HG02981 (cell line): ENCODE measurements at regions not wholly inside any gene's neighbourhood (a gene's known extent, or its start where the extent isn't known, plus 50 kb on each side); places are given as distances from the start of the nearest gene placed in this dataset.

Experiments
- ATAC-seq: cut with Tn5 transposase; IDR thresholded peaks from one replicate; pipeline ENCODE4 v1.9.1; 2021; ENCODE audit warnings: mild to moderate bottlenecking, moderate library complexity; ENCODE audit not compliant: unreplicated experiment

DNA sequence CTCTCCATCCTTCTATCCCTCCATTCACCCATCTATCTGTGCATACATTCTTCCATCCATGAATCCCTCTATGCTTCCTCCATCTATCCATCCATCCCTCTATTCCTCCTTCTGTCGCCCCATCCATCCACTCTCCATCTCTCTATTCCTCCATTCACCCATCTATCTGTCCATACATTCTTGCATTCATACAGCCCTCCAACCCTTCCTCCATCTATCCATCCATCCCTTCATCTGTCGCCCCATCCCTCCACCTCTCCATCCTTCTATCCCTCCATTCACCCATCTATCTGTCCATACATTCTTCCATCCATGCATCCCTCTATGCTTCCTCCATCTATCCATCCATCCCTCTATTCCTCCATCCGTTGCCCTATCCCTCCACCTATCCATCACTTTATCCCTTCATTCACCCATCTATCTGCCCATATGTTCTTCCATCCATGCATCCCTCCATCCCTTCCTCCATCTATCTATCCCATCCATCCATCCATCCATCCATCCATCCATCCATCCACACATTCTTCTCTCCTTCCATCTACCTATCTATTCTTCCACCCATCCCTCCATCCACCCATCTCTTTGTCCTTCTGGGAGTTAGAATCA is 272.5 kb upstream of the TNRC6C start:
- no peak for ATAC-seq

DNA sequence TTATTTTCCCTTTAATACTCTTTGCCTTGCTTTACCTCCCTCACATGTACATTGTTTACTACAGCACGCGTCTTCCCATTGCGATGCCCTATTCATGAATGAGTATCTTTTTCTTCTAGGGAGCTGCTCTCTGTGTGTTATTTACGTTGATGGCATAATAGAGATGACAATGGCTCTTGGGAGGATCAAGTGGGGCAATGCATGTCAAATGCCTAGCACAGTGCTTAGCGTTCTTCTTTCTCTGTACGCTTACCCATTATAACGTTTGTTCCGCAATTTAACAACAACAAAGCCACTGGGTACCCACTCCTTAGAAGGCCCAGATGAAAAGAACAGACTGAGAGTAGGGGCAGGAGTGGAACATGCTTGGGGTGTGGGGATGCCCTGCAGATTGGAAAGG is 271.6 kb upstream of the TNRC6C start:
- no peak for ATAC-seq

DNA sequence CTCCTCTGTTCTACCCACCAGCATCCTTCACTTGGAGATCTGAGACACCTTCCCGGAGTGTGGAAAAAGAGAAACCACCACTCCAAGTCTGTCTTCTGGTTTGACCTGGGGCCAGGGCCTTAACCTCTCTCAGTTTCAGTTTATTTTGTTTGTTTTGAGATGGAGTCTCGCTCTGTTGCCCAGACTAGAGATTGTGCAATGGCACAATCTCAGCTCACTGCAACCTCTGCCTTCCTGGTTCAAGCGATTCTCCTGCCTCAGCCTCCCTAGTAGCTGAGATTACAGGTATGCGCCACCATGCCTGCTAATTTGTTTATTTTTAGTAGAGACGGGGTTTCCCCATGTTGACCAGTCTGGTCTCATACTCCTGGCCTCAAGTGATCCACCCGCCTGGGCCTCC is 271.1 kb upstream of the TNRC6C start:
- ATAC-seq = no peak

DNA sequence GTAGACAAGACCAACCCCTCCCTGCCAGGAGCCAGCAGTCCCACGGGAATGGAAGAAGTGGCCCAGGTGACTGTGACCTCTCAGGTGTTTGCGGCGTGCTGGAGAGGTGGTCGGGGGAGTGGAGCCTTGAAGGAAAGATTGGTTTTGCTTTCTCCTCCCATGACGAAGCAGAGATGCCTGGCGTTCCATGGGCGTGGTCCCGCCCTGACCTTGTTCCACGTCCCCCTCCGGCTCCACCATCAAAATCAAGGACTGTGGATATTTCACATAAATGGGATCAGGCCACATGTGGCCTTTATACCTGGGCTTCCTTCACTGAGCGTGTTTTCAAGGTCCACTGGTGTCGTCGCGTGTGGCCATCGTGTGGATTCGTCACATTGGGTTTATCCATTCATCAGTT is 270.6 kb upstream of the TNRC6C start:
- ATAC-seq = no peak

DNA sequence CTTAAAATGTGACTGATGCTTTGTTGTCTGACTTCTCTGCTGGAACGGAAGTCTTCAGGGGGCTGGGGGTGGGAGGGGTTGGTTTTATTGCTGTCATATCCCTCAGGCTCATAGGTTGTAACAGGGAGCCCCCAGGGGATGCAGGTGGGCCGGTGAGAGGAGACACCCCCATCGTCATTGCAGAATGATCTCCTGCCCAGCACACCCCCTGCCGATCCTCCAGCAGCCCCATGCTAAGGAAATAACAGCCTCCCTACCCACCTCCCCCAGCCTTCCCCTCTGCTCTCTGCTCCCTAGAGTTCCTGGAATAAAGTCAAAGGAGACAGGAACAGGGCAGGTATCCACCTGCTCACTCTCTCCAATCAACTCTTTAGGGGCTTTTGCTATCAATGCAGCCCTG is 270.1 kb upstream of the TNRC6C start:
- no peak for ATAC-seq

DNA sequence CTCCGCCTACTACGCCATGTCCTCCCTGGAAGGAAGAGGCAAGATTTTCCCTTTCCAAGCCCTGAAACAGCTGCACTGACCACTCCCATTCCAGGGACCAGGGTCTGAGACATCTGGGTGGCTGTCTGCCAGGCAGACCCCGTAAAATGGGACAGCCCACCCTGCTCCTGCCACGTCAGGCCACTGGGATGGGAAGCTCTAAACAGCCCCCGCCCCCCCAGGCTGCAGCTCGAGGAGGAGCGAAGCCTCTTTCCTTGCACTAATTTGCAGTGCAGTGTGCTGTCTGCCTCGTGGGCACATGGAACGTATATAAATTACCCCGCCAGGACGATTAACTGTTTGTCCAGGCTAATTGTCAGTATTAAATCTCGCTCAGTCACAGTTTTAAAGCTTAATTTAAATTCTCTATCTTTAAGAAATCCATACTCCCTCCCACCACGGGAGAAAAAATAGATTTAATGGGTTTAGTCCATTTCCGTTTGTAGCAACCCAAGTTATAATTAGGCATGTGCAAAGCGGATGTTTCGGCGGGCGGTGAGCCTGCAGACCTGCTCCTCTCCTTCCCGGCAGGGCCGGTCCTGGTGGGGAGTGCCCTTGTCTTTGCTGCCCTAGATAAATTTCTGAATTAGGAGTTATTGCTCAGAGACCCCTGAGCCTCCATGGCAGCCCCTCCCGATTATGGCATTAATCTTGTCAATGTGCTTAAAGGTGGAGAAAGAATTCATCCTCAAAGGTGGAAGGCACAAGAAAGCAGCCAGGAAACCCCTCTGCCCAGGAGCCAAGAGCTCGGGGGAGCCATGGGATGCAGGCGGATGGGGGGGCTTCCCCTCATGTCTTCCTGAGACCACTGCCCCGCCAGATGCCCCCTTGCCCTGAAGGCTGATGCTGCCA is 268.0 kb upstream of the TNRC6C start:
- no peak for ATAC-seq

DNA sequence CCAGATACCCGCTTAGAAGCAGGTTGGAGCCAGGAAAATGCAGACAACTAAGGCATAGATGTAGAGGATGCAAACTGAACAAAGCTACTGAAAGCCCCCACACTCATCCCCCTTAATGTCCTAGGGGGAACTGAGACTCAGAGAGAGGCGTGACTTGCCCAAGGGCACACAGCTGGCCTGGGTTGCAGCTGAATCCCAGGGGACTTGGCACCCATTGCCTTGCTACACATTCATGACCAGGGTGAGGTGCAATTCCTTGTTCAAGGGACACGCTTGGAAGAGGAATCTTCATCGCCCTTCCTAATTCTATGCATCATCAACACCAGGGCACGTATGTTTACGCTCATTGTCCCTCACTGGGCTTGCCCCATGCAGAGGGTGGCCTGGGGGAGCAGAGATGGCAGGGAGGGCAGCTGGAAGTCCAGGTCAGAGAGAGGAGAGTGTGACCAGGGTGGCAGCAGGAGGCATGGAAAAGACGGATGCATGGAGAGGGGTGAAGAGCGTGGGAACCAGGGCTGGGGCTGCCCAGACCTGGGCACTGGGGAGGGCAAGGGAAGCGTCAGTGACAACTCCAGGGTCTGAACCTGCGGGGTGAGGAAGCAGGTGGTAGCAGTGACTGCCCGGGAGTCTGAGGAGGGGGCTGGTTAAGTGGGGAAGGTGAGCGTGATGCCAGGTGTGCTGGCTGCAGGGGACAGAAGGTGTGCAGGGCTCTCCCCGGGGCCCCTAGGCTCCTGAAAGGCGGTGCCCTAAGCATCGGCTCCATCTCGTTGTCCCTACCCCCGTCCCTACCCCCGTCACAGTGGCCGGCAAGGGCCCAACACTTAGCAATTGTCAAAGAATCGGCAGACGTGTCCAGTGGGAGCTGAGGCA is 267.1 kb upstream of the TNRC6C start:
- no peak for ATAC-seq

DNA sequence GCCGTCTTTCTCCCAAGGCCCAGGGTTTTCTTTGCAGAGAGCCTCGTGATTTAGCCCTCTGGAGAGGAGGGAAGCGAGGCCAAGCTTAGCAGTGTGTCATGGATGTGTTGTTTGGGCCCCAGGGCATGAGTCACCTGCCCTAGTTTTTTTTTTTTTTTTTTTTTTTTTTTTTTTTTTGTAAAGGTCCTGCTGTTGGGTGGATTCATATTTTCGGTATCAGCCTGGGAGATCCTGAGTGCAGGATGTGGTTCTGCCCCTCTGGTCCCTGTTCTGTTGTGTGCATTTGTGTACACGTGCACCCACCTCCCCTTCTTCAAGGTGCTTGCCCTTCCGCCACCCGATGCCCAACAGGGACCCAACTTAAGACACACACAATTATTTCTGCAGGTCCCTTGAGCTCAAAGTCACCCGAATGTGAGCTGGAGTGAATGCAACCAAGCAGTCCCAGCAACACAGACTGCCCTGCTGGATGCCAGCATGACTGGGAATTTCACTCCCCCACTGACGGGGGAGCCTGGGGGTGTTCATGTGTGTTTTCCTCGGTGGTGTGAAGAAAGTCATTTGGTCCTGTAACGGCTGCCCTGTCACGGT is 265.8 kb upstream of the TNRC6C start:
- no peak for ATAC-seq

DNA sequence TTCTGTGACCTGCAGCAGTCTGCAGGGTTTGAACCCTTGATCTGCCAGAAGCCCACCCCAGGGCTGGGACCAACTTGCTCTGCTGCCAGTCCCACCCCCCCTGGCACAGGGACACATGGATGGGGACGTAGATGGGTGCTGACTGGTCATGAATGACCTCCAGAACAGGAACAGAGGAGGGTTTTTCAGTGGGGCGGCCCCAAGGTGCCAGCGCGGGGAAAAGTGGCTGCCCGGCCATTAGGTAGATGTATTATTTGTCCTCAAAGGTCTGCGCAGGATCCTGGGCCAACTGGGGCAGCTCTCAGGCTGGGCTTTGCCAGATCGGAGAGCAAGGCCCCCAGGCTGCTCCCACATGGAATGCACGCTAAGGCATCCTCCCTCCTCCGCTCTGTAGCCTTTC is 265.2 kb upstream of the TNRC6C start:
- no peak for ATAC-seq

DNA sequence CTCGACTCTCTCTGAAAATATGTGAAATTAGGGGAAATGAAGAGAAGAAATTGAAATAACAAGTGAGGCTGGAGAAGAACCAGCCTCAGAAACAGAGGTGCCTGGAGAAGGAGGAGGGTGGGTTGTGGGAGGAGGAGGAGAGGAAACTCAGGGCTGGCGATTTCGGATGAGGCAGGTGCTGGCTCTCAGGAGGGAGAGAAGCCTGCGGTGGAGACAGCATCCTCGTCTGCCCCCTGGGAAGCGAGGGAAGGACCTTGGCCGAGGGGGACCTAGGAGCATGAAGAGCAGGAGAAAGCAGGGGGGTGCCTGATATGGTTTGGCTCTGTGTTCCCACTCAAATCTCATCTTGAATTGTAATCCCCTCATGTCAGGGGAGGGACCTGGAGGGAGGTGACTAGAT is 264.7 kb upstream of the TNRC6C start:
- no peak for ATAC-seq

DNA sequence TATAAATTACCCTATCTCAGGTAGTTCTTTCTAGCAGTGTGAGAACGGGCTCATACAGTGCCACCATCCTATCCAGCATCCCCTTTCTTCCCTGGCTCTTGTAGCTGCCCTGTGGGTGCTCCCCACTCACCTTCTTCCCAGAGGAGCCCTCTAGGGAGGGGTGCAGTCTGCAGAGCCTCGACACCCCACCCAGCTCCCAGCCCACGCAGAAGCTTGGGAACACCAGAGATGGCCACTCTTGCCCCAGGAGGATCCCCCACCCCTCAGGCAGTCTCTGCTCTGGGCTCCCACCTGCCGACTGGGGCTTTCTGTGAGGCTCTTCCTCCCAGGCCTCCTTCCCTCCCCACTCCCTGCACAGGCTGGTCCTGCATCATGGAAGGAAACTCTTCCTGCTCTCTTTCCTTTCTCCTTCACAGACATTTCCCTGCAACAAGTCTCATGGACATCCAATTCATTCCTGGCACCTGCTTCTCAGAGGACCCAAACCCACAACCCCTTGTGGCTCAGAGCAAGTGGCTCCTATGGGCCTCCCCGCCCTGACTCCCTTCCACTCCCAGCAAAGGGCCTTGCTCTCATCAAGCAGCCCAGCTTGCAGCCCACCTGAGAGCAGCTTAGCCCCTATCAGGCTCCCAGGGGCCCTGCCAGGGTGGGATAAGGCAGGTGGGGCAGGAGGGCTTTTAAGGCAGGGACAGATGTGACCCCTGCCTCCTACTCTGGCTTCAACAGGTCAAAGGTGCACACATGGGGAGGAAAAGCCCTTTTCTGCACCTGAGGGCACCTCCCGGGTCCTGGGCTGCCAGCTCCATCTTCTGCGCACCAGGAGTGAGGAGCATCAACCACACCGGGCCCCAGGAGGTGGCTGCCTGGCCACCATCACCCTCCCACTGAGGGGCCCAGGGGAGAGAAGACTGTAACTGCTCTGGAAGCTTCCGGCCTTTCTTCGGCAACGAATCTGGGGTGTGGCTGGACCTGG is 263.8 kb upstream of the TNRC6C start:
- no peak for ATAC-seq

DNA sequence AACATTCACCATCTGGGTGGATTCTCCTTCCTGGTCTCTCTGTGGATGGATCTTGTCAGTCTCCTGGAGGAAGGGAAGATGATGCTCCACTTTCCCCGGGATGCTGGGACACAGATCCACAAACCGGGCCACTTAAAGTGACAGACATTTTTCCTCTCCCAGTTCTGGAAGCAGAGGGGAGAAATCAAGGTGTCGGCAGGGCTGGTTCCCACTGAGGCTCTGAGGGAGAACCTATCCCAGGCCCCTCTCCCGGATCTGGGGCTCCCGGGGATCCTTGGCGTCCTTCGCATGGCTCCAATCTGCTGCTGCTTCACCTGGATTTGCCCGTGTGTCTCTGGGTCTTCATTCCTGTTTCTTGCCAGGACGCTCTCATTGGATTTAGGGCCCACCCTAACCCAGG is 263.1 kb upstream of the TNRC6C start:
- no peak for ATAC-seq

DNA sequence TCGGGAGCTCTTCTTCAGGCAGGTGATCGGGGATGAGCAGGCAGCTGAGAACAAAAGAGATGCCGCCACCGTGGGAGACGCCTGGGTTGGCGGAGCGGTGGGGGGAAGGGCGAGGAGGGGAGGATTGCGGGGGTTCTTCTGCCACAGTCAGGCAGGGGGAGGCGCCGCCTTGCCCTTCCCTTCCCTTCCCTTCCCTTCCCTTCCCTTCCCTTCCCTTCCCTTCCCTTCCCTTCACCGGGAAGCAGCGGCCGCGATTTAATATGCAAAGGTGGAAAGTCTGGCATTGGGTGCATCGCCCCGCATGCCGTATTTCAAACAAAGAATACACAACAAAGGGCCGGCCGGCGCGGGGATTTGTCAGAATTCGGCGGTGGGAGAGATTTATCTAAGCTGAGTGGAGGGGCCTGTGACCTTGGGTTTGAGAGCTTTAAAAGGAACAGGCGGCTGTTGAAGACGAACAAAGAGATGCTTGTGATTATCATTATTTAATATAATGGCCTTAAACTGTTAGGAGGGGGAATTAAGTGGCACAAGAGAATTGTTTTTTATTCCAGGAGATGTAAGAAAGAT is 262.3 kb upstream of the TNRC6C start:
- ATAC-seq = no peak

DNA sequence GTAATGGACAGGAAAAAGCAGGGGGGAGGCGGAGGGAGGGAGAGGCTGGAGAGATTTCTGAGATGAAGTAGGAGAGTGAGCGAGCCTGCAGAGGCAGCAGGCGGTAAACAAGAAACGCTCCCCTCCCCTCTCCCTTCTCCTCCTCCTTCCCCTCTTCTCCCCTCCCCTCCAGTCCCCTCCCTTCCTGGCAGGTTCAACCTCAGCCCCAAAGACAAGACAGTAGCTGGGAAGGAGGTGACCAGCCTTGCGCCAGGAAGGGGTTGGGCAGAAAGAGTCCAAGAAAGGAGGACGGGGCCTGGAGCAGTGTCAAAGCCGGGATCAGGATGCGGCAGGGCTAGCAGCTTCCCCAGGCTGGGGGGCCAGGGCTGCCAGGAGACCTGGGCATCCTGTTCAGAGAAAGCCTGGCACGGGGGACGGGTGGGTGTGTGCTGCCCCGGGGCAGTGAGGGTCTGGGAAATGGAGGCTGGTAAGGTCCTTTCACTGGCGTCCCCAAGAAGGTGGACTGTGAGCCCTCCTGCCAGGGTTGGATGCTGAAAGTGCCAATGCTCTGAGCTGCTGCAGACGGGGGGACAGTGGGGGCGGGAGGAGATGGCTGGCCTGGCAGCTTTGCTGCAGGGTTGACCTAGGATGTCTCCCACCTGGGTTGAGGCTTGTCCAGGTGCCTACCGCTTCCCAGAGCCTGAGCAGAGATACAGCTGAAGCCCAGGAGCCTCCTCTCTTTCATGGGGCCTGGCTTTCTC is 261.6 kb upstream of the TNRC6C start:
- no peak for ATAC-seq

DNA sequence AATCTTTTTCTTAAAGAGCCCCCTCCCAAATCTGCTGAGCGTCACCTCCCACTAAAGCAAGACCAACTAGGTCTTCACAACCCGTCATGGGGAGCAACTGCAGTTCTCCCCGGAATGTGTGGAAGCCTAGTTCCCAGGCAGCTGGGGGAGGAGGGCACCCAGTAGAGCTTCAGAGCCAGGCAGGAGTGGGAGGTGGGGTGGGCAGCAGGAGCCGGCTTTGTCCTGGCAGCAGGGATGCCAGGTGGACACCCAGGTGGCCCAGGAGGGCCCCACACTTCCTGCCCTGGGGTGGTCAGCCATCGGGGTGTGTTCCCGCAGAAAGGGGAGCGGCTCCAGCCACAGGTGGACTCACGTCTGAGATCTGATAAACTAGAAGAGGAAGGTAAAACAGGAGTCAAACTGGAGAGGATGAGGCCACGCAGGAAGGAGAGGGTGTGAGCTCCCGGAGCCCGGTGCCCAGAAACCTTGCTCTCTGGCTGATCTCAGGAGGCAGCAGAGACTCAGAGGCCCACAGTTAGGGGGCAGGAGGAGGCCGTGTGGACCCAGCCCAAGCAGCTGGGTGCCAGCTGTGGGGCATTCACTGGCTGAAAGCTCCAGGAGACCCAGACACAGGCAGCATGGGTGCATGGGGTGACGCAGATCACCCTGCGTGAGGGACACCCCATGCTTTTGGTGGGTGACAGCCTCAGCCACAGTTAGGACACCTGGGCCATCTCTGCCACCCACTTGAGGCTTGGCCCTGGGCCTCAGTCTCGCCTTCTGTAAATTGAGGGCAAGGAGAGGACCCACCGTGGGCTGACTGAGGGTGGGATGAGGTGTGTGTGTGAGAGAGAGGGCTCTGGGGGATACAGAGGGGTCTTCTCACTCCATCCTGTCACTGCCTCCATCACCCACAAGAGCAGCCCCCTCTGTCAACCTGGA is 260.8 kb upstream of the TNRC6C start:
- ATAC-seq = no peak

DNA sequence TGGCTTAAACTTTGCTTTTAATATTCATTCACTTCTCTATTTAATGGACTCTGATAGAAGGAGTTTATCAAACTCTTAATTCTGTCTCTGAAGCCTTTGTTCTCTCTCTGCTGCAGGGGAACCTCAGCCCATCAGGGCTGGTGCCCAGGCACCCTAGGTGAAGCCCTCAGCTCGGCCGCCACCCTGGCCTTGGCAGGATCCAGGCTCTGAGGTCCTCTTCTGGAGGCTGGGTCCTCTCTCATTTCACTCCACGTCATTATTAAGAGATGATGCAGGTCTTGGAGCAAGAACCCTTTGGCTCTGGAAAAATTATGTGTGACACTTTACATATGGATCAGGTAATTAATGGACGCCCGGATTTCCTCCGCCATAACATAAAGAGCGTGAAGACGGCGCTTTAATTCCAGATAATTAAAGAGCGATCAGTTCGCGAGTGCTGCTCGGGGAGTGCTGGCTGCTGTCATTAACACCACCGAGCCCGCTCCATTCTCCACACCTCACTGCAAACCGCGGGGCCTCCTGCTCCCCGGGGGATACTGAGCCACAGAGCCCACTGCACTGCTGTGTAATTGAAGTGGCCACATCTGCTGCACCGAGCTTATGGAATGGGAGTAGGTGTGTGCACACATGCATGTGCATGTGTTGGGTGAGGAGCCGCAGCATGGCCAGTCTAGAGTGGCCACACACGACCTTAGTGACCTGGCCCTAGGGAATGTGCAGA is 259.4 kb upstream of the TNRC6C start:
- no peak for ATAC-seq

DNA sequence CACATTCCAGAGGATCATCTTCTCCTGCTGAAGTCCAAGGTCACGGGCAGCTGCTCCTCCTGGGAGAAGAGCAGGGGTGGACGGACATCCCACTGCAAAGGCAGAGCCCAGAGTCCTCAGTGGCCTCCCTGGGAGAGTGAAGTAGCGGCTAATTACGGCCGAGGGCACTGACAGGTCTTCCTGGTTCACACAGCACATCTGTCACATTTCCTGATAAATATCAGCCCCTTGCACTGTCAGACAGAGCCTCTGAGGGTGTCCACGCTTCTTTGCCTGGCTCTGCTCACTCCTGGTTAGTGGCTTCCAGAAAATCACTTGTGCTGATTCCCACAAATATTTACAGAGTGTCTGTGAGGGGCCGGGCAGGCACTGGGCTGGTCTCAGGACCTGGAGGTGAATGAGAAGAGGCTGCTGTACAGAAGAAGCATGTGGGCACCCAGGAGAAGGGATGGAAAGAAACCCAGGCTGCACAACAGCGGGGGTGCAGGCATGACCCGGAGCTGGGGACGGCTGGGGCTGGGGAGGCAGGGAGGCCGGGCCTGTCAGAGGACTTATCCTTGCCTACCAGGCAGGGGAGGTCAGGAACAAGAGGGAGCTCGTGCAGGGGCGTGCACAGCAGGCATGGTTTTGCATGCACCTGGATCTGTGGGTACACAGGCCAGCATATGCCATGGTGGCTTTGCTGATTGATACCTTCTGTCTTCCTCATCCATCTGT is 258.2 kb upstream of the TNRC6C start:
- no peak for ATAC-seq
